ENCODE measurements at regions not wholly inside any gene's neighbourhood (a gene's known extent, or its start where the extent isn't known, plus 50 kb on each side); places are given as distances from the start of the nearest gene placed in this dataset.

DNA sequence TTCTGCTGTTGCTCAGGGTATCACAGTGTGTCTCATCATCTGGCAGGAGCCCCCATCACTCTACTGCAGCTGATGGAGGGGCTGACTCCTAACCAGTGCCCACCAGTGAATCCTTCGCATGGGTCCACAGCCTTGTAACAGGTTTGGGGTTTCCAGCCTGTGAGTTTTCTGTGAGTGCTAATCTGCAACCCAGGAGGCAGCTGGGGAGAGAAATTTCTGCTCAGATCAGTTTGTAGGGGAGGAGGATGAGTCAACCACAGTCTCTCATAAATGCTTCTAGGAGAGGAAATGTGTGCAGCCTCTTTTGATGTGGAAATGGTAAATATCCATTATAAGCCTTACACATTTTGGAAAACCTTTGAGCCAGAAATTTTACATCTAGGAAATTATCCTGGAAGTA is 871.3 kb downstream of the AACS start:
- no peak for DNase-seq

DNA sequence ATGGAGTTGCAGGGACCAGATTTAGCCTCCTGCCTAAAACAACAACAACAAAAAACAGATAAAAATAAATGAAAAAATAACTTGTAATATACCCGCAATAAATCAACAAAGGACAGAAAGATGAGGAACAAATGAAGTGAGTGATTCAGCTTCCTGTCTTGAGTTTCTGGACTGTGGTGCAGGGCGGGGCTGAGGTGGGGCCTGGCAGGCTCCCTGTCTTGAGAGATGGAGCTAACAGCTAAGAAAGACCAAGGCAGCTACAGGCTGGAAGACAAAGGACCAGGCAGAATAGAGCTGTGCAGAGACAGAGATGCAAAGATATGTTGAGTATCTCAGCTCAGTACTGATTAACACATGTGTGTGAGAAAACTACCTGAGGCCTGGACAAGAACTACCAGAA is 879.2 kb downstream of the AACS start:
- no peak for DNase-seq

DNA sequence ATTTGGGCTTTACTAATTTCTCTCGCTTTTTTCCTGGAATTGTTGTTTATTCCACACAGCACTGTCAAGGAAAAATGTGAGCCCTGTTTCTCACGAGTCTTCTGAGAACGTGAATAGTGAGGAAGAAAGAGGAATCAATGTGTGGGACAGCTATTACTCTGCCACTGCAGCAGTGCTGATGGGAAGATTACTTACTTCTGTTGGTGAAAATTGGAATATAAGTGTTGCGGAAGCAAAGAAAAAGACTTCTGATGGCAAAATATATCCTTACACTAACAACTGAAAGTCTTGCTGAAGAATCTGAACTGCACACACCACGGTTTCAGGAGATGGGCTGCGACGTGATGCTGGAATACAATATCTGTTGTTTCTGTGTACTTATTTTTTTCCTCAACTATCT is 884.2 kb downstream of the AACS start:
- DNase-seq = no peak

DNA sequence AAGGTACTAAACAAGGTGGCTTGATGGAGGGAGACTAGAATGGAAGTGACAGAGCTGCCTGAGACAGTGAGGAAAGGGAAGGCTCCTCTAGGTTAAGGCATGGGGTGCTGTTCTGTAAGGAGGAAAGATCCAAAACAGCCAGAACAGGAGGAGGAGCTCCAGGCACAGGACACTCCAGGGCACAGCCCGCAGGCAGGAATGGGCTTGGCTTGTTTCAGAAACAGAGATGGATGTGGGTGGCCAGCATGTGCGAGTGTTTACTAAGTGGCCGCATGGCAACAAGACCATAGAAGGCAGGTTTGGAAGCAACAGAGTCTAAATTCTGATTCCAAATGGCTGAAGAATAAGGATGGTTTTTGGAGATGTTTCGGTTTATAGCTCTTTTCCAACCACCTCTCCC is 889.1 kb downstream of the AACS start:
- no peak for DNase-seq

DNA sequence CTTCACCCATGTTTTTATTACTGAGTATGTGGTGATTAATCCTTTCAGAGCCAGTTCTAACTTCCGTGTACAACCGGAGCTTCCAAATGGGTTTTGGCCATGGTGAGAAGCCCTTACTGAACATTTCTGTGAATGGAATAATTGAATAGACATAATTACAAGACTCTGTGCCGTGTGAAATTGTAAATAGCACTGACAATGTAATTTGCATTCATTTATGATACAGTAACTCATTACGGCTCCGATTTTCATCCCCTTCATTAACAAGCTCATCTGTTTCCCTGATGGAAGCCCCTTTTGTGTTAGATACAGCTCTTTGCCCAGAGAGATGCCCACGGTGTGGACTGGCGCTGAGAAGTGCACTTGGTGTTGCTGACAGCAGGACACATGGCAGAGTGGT is 891.0 kb downstream of the AACS start:
- no peak for DNase-seq

DNA sequence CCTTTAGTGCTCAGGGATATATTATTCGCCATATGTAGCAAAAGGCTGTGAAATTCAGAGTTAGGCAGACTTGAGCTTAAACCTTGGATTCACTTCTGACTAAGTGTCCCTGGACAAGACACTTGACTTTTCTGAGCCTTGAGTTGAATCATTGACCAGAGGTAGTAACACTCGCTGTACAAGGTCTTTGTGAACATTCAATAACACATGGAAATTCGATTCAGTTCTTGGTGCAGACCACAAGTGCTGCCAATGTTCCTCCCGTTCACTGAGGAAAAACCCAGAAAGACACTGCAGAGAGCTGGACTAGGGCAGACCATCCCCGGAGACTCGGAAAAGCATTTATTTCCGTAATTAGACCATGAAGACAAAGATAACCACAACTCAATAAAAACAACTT is 901.4 kb downstream of the AACS start:
- no peak for DNase-seq

DNA sequence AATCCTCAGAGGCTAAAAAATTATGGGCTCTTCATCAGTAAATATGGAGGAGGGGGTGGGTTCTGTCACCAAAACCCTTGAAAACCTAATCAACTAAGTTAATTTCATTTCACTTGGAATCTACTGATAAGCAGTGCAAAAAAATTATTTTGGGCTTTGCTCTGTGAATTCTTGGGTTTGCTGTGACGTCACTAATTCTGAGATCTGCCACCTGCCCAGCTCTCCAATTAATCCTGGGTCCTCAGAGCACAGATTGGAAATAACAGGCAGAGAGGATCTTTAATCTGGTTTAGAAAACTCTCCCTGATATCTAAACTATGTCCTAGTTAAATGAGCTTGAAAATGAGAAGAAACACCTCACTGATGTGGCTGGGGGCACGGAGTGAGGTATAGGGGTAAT is 903.2 kb downstream of the AACS start:
- DNase-seq = no peak

DNA sequence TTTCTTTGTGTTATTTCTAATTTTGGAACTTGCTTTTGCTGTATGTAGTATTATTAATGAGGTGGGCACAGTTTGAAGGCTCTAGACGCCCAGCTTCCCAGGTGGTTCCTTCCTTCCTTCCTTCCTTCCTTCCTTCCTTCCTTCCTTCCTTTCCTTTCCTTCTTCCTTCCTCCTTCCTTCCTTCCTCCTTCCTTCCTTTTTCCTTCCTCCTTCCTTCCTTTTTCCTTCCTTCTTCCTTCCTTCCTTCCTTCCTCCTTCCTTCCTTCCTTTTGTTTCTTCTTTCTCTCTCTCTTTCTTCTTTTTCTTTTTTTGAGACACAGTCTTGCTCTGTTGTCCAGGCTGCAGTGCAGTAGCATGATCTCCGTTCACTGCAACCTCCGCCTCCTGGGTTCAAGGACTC is 906.7 kb downstream of the AACS start:
- no peak for DNase-seq

DNA sequence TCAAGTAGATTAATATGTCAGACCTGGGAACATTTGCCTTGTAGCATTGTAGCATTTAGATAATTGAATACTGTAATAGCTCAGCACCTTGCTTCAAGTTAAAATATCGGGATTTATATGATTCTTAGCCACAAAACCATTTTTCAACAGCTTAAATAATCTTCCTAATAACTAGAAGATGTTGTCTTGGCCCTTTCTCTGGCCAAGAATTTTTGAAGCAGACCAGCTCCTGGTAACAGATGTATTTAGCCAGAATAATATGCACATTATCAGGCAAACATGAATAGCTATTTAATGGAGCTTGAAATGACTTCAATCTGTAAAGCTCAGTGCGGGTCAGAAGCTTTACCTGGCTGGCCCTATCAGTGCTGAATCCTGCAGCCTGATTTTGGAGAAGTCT is 913.1 kb downstream of the AACS start:
- no peak for DNase-seq

DNA sequence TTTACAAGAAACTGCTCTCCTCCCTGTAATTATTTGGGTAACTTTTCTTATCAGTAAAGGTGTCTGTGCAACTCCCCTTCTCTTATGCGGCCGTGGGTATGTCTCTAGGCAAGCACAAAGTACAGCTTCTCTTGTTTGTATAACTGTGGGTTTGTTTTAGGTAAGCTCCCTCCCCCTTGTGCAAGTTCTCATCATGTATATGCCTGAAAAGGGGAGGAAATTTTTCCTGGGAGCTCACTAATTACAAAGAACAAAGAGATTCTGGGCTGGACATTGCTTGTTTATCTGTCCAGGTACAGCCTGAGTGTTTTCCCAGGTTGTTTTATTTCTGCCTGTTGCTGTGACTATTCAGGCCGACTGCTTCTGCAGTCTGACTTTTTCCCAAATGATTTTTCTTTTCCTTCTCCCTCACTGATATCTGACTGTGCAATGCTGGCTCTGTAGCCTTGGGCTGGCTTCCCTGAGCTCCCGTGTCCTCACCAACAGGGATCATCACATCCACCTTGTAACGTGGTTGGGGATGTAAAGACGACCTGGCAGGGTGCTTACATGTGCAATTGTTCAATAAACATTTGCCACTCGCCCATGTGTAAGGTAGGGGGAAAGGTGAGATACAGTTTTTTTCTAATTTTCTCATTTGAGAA is 916.5 kb downstream of the AACS start:
- DNase-seq = no peak

DNA sequence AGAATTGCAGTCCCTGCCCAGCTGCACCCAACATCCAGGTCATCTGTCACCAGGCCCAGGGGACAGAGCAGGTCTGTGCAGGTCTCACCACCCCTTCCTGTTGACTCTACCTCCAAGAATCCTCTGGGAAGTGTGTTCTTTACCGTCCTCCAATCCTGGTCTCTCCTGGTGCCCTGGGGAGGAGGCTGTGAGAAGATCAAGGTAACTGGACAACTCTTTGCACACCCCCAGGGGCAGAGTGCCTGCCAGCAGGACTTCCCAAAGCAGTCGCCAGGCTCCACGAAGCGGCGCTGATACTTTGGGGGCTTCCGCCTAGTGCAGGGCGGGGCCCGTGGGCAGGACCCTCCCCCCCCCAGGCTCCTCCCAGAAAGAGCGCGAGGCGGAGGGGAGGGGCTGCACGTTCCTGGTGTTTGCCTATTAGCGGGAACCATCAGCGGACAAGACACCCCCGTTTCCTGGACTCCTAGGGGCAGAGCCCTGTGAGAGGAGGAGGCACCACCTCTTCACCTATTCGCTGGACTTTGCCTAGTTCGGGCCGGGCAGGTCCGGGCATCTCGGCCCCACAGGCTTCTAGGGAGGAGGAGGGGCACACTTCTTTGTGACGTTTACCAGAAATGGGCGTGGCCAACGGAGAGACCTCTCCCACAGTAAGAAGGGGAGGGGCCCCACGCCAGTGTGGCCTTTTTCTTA is 918.0 kb downstream of the AACS start:
- no peak for DNase-seq

DNA sequence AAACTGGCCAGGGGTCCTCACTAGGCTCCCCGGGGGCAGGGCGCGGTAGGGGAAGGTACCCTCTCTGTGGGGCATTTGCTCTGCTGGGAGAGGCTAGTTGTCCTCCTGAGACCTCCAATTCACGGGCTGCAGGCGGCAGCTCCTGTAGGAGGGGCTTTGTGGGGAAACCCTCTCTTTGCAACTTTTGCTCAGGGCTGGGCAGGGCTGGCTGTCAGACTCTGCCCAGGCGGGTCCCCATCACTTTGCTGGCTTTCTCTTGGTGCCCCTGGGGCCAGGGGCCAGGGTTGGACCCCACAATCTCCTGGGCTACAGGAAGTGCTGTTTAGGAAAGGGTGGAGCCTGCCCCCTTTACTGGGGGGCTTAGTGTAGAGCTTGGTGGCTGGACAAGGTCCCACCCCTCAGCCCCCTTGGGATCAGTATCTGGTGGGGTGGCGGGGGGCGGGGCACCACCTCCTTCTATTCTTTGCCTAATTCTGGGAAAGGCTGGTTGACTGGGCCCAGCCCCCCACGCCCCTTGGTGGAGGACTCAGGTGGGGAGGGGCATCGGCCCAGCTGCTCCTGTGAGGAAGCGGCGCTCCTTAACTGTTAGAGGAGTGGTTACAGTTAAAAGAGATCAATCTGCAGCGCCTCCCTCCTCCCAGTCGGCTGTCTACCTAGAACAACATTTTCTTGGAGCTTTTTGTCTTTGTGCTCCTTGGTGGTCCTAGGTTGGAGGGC is 918.7 kb downstream of the AACS start:
- DNase-seq = no peak

DNA sequence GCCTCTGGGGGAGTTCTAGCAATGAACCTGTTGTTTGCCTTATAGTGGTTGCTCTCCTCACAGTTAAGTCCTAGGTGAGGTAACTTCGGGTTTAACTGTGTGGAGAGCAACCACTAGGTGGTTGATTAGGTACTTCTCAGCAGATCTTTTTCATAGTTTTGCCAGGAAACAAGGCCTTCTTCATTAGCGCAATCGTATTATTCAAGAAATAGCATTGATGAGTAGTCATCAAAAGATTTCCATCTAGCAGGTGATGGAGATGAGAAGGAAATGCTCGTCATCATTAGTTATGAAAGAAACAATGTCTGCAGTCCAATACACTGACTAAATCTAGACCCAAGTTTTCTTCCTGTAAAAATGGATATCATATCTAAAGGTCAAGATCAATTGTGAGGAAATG is 923.3 kb downstream of the AACS start:
- no peak for DNase-seq

DNA sequence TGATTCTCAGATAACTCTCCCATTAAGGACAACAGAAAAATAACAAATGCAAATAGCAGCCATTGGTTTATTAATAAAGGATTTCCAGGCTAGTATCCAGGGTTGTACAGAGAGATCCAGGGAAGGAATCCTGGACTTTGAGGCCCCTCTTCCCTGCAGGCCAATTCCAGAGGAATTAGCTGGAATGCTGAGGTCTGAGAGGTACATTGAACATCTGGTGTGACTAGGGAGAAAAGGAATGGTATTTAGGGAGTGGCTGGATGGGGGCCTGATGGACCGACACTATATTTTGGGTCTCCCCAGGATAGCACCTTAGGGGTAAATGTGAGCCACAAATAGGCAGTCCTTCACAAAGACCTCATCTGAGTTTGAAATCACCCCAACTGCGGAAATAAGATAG is 924.5 kb downstream of the AACS start:
- no peak for DNase-seq

DNA sequence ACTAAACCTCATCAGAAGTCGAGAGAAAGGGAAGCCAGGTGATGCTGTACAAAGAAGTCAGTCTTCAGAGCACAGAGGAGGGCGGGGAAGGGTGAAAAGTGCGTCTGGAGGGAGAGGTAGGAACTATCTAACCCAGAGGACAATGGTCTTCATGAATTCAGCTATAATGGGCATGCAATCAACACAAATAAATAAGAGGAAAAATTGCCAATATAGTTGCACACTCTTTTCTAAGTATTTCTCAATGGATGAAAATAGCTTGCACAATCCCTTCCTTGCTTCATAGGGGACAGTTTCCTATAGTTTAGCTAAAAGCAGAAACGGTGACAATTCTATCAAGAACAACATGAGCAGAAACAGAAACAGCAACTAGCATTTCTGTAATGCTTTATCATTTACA is 931.2 kb downstream of the AACS start:
- DNase-seq = no peak

DNA sequence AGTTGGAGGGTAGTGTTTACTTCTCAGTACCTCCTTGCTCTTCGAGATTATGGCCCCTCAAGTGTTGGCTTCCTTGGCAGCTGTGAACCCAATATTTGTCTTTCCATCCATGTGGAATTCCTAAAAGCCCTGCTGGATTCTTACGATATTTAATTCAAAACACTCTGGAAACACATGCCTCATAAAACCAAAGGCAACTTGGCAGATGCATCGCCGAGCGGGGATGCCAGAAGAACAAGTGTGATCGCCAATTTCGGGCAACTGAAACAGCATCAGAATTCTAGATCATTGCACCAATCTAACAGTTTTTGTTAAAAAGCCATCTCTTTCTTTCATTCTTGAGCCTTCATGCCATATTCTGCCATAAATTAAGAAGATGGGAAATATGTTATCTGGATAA is 934.4 kb downstream of the AACS start:
- no peak for DNase-seq

DNA sequence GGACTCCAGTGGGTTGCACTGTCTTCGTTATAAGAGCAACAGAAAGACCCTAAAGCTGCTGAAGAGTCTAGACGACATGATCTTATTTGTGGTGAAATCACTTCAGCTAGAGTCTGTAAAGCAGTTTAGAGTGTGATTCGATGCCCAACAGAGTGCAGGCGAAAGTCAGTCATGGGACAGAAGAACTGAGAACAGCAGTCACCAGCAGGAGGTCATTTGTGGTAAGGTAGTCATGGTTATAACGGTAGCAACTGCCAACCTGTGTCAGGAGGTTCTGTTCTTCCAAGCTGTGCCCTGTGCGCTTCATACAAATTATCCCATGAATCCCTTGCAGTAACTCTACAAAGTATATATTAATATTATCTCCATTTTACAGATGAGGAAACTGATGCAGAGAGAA is 954.1 kb downstream of the AACS start:
- DNase-seq = no peak

DNA sequence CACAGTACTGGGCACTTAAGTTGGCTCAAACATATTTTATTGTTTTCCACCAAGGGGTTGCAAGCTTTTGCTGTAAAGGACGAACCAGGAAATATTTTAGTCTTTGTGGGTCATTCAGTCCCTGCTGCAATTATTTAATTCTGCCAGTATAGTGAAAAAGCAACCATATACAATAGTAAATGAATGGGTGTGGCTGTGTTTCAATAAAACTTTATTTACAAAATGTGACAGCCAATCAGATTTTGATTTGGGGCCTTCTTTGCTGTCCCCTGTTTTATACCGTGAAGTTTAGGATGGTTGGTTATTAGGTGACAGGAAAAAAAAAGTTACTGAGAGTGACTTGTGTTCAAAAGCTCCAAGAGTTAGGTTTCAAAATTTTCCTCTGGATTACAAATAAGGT is 956.4 kb downstream of the AACS start:
- DNase-seq = no peak

DNA sequence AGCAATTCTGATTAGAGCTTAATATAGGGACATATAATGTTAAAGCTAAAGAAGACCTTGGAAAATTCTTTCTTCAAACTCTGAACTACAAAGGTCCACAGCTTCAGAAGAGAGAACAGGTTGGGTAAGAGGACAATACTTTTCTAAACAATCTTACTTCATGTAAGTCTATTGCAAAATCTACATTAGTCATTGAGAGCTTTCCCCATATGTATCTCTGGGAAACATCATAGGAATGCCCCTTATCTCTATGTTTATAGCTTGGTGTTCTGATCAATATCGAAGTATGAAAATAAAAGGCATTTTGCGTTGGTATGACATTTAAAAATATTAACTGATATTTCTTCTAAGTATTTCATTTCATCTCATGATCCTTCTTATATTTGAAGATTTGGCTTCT is 962.6 kb downstream of the AACS start:
- no peak for DNase-seq

DNA sequence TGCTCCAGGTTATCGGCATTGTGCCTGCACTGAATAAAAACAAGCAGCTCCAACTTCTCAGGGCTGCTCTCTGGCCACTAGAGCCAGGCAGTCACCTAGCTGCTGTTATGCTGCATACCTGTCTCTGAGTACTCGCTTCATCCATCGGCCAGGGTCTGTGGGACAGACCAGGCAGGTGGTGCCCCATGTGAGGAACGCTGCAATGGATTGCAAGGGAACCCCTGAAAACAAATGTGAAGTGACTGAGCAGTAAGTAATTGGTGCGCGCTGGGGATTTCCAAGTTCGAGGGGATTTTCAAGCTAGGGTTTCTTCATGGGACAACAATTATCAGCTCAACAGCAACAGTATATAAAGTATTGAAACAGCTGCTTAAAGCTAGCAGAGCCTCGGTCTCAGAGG is 965.3 kb downstream of the AACS start:
- no peak for DNase-seq

DNA sequence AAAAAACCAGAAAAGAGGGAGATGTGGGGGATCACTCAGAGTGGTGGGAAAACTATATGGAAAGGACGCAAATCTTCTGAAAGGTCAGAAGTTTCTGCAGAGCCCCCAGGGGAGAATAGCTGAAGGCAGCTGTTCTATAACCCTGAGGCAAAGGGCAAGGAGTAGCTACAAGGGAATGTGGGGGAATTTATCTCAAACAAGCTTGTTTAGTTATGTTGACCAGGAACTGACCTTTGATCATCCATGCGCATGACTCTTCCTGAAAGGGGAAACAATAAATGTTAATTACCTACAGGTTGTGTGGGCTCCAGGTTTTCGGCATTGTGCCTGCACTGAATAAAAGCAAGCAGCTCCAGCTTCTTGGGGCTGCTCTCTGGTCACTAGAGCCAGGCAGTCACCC is 968.5 kb downstream of the AACS start:
- DNase-seq = no peak

DNA sequence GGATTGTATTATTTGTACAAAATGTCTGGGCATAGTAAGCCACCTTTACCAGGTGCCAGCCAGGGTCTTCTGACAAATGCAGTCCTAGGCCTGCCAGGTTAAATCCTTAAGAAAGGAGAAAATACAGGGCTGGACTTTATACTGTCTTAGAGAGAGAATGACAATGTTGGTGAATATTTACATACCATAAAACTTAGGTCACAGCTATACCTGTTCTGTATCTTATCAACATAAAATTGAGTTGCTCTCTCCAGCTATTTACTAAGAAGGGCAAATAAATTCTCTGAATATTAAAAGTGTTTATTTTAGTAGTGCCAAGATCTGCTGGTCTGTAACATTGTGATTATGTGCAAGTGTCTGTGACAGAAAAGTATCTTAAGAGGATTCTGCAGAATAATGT is 971.1 kb downstream of the AACS start:
- DNase-seq = no peak

DNA sequence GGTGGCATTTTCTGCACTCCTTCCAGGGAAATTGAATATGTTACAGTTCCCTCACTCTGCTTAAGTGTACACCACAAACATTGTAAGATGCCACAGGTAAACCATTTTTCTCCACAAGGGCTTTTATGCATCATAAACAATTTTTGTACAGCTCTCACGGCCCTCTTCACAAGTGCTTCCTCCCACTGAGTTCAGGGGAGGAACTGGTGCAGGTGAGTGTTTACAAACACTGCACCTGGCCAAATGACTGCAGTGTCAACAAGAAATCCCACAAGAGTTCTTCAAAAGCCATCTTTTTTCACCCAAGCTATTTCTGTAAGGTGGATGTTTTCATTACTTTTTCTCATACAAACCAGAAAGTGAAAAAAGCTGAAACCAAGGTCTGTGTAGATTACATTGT is 973.2 kb downstream of the AACS start:
- DNase-seq = no peak

DNA sequence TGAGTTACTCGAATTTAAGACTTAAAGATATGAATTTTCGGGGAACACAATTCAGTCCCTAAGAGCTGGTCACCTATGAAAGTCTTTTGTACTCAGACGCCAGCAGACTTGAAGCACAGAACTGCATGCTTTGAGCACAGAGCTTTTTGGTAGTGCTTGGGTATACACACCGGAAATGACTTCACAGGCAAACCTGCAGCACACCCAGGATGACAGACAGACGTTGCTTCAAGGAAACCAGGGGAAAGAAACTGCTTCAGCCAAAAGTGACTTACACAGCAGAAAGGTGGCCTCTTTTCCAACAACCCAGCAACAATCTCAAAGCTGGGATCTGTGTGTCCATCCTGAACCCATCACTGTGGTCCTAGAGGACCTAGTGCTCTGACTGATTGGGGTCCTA is 975.1 kb downstream of the AACS start:
- no peak for DNase-seq

DNA sequence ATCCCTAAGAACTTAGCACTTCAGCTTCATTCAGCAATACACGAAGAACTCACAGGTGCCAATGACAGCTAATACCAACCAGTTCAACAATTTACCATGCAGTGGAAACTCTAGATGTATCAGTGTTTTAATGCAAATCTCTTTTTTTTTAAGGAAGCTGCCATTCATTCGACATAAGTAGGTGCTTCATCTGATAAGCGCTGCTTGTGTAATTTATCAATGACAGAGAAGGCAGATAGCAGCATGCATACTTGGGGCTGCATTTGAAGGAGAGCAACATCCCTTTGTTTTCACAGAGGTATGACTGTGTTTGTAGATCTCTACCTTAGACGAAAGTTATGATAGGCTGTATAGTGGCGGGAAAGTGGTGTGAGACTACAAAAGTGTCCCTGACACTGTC is 977.1 kb downstream of the AACS start:
- no peak for DNase-seq

All from GF-D8 (cell line).